PC-3 (cell line): ENCODE measurements at regions not wholly inside any gene's neighbourhood (a gene's known extent, or its start where the extent isn't known, plus 50 kb on each side); places are given as distances from the start of the nearest gene placed in this dataset.

Experiments used
- ATAC-seq: fragments of 200-7000 bp; cut with Tn5 transposase; 2 replicates; pipeline ENCODE4 v1.9.1; 2020; ENCODE audit warnings: mild to moderate bottlenecking, moderate library complexity
- BruUV-seq: library from RNA; stranded (reverse); fragments of 400-500 nt; replicated peaks from 2 replicates; lab custom pipeline; 2021; lab: Mats Ljungman, UMichigan
- CTCF ChIA-PET: fragments of 300-600 bp; sonication (Branson Sonifier 250); formaldehyde crosslinking; loops from one replicate; lab custom pipeline; 2022; ENCODE audit warnings: antibody characterized with exemption; lab: Charles Lee
- POLR2A ChIA-PET: fragments of 300-600 bp; sonication (Branson Sonifier 250); formaldehyde crosslinking; loops from one replicate; lab custom pipeline; 2022; ENCODE audit warnings: antibody characterized with exemption; ENCODE audit not compliant: unreplicated experiment; lab: Charles Lee
- DNase-seq: peaks from one replicate; pipeline ENCODE4 v3.0.0-alpha.2; 2015
- H2AFZ ChIP-seq: fragments of 300-600 bp; sonication (generic); 2 replicates; pipeline ENCODE4 v1.6.0; 2016; ENCODE audit warnings: antibody characterized with exemption, low read length
- H3F3A ChIP-seq: fragments of 300-600 bp; sonication (generic); one replicate; pipeline ENCODE4 v1.6.0; 2017; ENCODE audit warnings: antibody characterized with exemption, low read length, control low read depth, mild to moderate bottlenecking; ENCODE audit not compliant: unreplicated experiment
- H3K27ac ChIP-seq: fragments of 300-600 bp; sonication (generic); 2 replicates; pipeline ENCODE4 v1.5.1; 2016; ENCODE audit warnings: mild to moderate bottlenecking, low read length
- H3K27me3 ChIP-seq: fragments of 300-600 bp; sonication (generic); 2 replicates; pipeline ENCODE4 v1.6.1; 2016; ENCODE audit warnings: low read length, mixed read lengths
- H3K36me3 ChIP-seq: fragments of 300-600 bp; sonication (generic); 2 replicates; pipeline ENCODE4 v1.6.1; 2016; ENCODE audit warnings: low read depth, mixed run types, low read length, mixed read lengths
- H3K4me1 ChIP-seq: fragments of 300-600 bp; sonication (generic); 2 replicates; pipeline ENCODE4 v1.5.1; 2016; ENCODE audit warnings: low read length; ENCODE audit not compliant: insufficient read depth
- H3K4me2 ChIP-seq: fragments of 300-600 bp; sonication (generic); 2 replicates; pipeline ENCODE4 v1.6.0; 2016; ENCODE audit warnings: low read length
- H3K4me3 ChIP-seq: fragments of 300-600 bp; sonication (generic); 2 replicates; pipeline ENCODE4 v1.5.1; 2016; ENCODE audit warnings: mild to moderate bottlenecking, low read length, mixed read lengths
- H3K79me2 ChIP-seq: fragments of 300-600 bp; sonication (generic); 2 replicates; pipeline ENCODE4 v1.6.1; 2017; ENCODE audit warnings: low read length, mixed read lengths
- H3K9ac ChIP-seq: fragments of 300-600 bp; sonication (generic); 2 replicates; pipeline ENCODE4 v1.6.0; 2016; ENCODE audit warnings: mild to moderate bottlenecking, low read length
- H3K9me2 ChIP-seq: fragments of 300-600 bp; sonication (generic); replicated peaks from 2 replicates; pipeline ENCODE4 v1.6.1; 2016; ENCODE audit warnings: mixed run types, low read length, mixed read lengths
- H3K9me3 ChIP-seq: fragments of 300-600 bp; sonication (generic); 2 replicates; pipeline ENCODE4 v1.6.1; 2016; ENCODE audit warnings: low read length, mixed read lengths
- H4K20me1 ChIP-seq: fragments of 300-600 bp; sonication (generic); 2 replicates; pipeline ENCODE4 v1.6.1; 2016; ENCODE audit warnings: low read length, mixed read lengths
- EZH2 ChIP-seq: fragments of 300-600 bp; sonication (generic); IDR thresholded peaks from one replicate; pipeline ENCODE4 v1.6.1; 2017; ENCODE audit warnings: antibody characterized with exemption, mild to moderate bottlenecking, low read length; ENCODE audit not compliant: unreplicated experiment
- EZH2phosphoT487 ChIP-seq: fragments of 300-600 bp; sonication (generic); IDR thresholded peaks from 2 replicates; pipeline ENCODE4 v1.6.1; 2018; ENCODE audit warnings: mild to moderate bottlenecking, antibody characterized with exemption, low read length, borderline replicate concordance
- intact Hi-C: fragments of 100-400 bp; cut with micrococcal nuclease; formaldehyde crosslinking; loops from 2 replicates; pipeline ENCODE4 v1.9.0; 2023
- TF ChIP-seq, protein P1 (sequence below): fragments of 300-600 bp; sonication (generic); conservative IDR thresholded peaks from 2 replicates; pipeline ENCODE4 v1.5.1; 2017; ENCODE audit warnings: antibody characterized with exemption, low read depth, mild to moderate bottlenecking, low read length

- H3K36me3 ChIP-seq = no peaks in the 10 kb centered on the region
- no peaks in the 10 kb centered on the region for H3K9me2 ChIP-seq
- BruUV-seq = no TSS peak
- no peak overlapping the region for H3K27ac ChIP-seq
- no peak overlapping the region for H2AFZ ChIP-seq
- ATAC-seq = no peak
- TF ChIP-seq, protein P1, sequence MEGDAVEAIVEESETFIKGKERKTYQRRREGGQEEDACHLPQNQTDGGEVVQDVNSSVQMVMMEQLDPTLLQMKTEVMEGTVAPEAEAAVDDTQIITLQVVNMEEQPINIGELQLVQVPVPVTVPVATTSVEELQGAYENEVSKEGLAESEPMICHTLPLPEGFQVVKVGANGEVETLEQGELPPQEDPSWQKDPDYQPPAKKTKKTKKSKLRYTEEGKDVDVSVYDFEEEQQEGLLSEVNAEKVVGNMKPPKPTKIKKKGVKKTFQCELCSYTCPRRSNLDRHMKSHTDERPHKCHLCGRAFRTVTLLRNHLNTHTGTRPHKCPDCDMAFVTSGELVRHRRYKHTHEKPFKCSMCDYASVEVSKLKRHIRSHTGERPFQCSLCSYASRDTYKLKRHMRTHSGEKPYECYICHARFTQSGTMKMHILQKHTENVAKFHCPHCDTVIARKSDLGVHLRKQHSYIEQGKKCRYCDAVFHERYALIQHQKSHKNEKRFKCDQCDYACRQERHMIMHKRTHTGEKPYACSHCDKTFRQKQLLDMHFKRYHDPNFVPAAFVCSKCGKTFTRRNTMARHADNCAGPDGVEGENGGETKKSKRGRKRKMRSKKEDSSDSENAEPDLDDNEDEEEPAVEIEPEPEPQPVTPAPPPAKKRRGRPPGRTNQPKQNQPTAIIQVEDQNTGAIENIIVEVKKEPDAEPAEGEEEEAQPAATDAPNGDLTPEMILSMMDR = no peak
- TF ChIP-seq EZH2 (no peak), EZH2phosphoT487 (no peak)
- POLR2A ChIA-PET = no interaction called here
- peaks cover 37% of the 10 kb centered on the region for H3K27me3 ChIP-seq
- no peak overlapping the region for H3K4me3 ChIP-seq
- H3K9ac ChIP-seq = no peak overlapping the region
- no peaks in the 10 kb centered on the region for H3K79me2 ChIP-seq
- H3F3A ChIP-seq = no peaks in the 10 kb centered on the region
- H3K4me2 ChIP-seq = no peak overlapping the region
- H3K9me3 ChIP-seq = no peaks in the 10 kb centered on the region
- intact Hi-C loops = no loop called here
- H3K4me1 ChIP-seq = no peaks in the 10 kb centered on the region
- H4K20me1 ChIP-seq = no peaks in the 10 kb centered on the region
- DNase-seq = no peak
- CTCF ChIA-PET = interaction anchor here (0.6 to 1.1 kb wide), 2 partner anchors 14 to 487 kb away, joined by 3 to 4 read pairs; no protein-coding TSS in a partner anchor
These were observed 74.2 kb upstream of the MBIP start for GRCh38 chr14:36394593-36394992.

DNA sequence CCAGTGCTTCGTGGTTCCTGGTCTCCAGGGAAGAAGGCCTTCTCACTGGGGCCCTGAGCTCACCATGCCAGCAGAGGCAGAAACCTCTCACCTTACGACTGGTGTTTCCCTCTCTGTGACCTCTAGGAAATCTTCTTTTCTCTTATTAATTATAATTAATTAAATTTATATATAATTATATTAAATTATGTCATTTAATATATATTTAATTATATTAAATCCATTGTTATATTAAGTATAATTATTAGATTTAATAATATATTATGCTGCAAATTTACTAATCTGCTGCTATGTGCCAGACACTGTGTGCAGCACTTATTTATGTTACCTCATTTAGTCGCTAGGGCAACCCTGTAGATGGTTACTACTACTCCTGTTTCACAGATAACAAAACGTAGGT is 70.3 kb upstream of the MBIP start:
- no peak overlapping the region for H3K9ac ChIP-seq
- peaks cover 52% of the 10 kb centered on the region for H3K27me3 ChIP-seq
- no TSS peak for BruUV-seq
- no peaks in the 10 kb centered on the region for H3K79me2 ChIP-seq
- no peaks in the 10 kb centered on the region for H3K9me3 ChIP-seq
- ATAC-seq (no peak), DNase-seq (no peak)
- ChIA-PET CTCF (no interaction called here), POLR2A (no interaction called here)
- no peaks in the 10 kb centered on the region for H3K9me2 ChIP-seq
- no peaks in the 10 kb centered on the region for H3K4me1 ChIP-seq
- TF ChIP-seq, protein P1 = no peak
- no peak overlapping the region for H3K27ac ChIP-seq
- no peaks in the 10 kb centered on the region for H3K36me3 ChIP-seq
- H2AFZ ChIP-seq = no peak overlapping the region
- no peak overlapping the region for H3K4me3 ChIP-seq
- no peaks in the 10 kb centered on the region for H4K20me1 ChIP-seq
- no peak overlapping the region for H3K4me2 ChIP-seq
- no peaks in the 10 kb centered on the region for H3F3A ChIP-seq
- intact Hi-C loops = no loop called here

DNA sequence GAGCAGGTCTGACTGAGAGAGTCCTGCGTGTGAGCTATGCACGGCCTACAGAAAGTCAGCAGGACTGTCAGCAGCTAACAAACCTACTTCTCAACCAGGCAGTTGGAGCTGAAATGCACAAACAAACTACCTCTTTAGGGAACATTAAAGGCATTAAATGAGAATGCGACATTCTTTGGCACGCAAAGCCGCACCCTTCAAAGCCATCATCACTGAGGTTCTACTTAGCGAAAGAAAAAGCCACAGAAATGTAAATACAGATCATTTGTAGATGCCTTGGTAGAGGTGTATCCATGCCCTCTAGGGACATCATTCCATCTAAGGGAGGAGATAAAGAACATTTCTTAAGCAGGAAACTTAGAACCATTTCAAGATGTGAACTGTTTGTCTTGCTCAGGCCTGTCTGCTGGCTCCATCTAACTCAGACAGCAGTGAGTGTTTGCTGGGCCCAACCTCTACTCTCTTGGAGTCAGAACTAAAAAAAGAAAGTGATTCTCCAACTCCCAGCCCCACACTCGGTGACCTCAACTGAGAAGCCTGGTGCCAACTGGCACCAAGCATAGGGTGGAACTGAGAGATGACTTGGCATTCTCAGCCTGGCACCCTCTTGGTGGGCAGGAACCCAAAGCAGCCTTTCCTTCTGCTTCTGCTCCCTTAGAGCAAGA is 63.5 kb upstream of the MBIP start:
- no peak for DNase-seq
- H4K20me1 ChIP-seq = no peaks in the 10 kb centered on the region
- H3F3A ChIP-seq = no peaks in the 10 kb centered on the region
- no peak overlapping the region for H3K4me3 ChIP-seq
- no peaks in the 10 kb centered on the region for H3K4me1 ChIP-seq
- no TSS peak for BruUV-seq
- ATAC-seq = no peak
- ChIA-PET POLR2A (no interaction called here), CTCF (no interaction called here)
- TF ChIP-seq, protein P1 = no peak
- no peak for TF ChIP-seq EZH2
- no peak for TF ChIP-seq EZH2phosphoT487
- H2AFZ ChIP-seq = no peak overlapping the region
- no peak overlapping the region for H3K4me2 ChIP-seq
- no peaks in the 10 kb centered on the region for H3K79me2 ChIP-seq
- no peaks in the 10 kb centered on the region for H3K36me3 ChIP-seq
- H3K27ac ChIP-seq = no peak overlapping the region
- intact Hi-C loops = no loop called here
- H3K9me3 ChIP-seq = no peaks in the 10 kb centered on the region
- H3K27me3 ChIP-seq = peaks cover 23% of the 10 kb centered on the region; the same call in 1 of the 2 replicates
- no peak overlapping the region for H3K9ac ChIP-seq
- H3K9me2 ChIP-seq = no peaks in the 10 kb centered on the region
